Transverse colon (tissue), 4 donors: ENCODE measurements at regions not wholly inside any gene's neighbourhood (a gene's known extent, or its start where the extent isn't known, plus 50 kb on each side); places are given as distances from the start of the nearest gene placed in this dataset.

ENCODE experiments used
- DNase-seq: peaks from one replicate; pipeline ENCODE4 v3.0.0-alpha.2; 2019
- H3K27ac ChIP-seq, 4 donors: fragments of 200-600 bp; sonication (generic); 2 replicates each; pipeline ENCODE4 v1.5.1; 2016 to 2018; ENCODE audit warnings: inconsistent platforms in 4 of 4
- H3K27me3 ChIP-seq: fragments of 200-600 bp; sonication (generic); 2 replicates; pipeline ENCODE4 v1.5.1; 2017; ENCODE audit warnings: inconsistent platforms
- H3K36me3 ChIP-seq, 4 donors: fragments of 200-600 bp; sonication (generic); 2 replicates each; pipeline ENCODE4 v1.5.1; 2017 to 2019; ENCODE audit warnings: inconsistent platforms in 4 of 4
- H3K4me1 ChIP-seq, 4 donors: fragments of 200-600 bp; sonication (generic); 2 replicates each; pipeline ENCODE4 v1.5.1; 2017 to 2020; ENCODE audit warnings: inconsistent platforms in 4 of 4
- H3K4me3 ChIP-seq, 4 donors: fragments of 200-600 bp; sonication (generic); 1 replicate in 1 of 4; 2 replicates in 3 of 4; pipeline versions ENCODE4 v1.5.1 to v1.6.1; 2017 to 2019; ENCODE audit warnings: inconsistent platforms in 4 of 4
- H3K9me3 ChIP-seq, 2 donors: fragments of 200-600 bp; sonication (generic); 2 replicates each; pipeline ENCODE4 v1.5.1; 2017 to 2019; ENCODE audit warnings: inconsistent platforms in 2 of 2
- CTCF ChIP-seq, 5 experiments: fragments of 200-600 bp in 3 of 5; fragments of 450-650 bp in 2 of 5; sonication (generic) in 3 of 5; IDR thresholded peaks; 1 replicate in 2 of 5; 2 replicates in 3 of 5; pipeline ENCODE4 v1.5.1; 2016 to 2017; ENCODE audit warnings: antibody characterized with exemption in 5 of 5, inconsistent platforms in 3 of 5, mild to moderate bottlenecking in 2 of 5, moderate library complexity in 1 of 5
- EP300 ChIP-seq: sonication (generic); formaldehyde crosslinking; IDR thresholded peaks from one replicate; pipeline ENCODE4 v1.6.1; 2017; ENCODE audit warnings: antibody characterized with exemption, low read depth
- POLR2A ChIP-seq: fragments of 450-650 bp; IDR thresholded peaks from one replicate; pipeline ENCODE4 v1.6.1; 2016; ENCODE audit warnings: antibody characterized with exemption, mild to moderate bottlenecking, moderate library complexity
- POLR2AphosphoS5 ChIP-seq, 3 donors: sonication (generic); formaldehyde crosslinking; IDR thresholded peaks; one replicate each; pipeline ENCODE4 v1.6.1; 2016; ENCODE audit warnings: antibody characterized with exemption in 3 of 3
- WGBS, 2 donors: methylation state at CpG; one replicate each; pipeline ENCODE4 v1.1.5; 2018; ENCODE audit warnings: low coverage in 1 of 2; 5-methylcytosine and 5-hydroxymethylcytosine counted together
- in situ Hi-C, 4 donors: fragments of 200-750 bp; cut with MboI; loops; one replicate each; pipeline versions ENCODE4 v1.15.0 to v1.15.1; 2017; ENCODE audit warnings: low sequenced_read_pairs in 3 of 4, low pct_ligation_motif_present in 1 of 4, low pct_unique_long_range_greater_than_20kb in 1 of 4
- intact Hi-C: fragments of 100-400 bp; cut with DNase I; formaldehyde crosslinking; loops from one replicate; pipeline ENCODE4 v1.15.1; 2023; ENCODE audit warnings: low total_unique reads

DNA sequence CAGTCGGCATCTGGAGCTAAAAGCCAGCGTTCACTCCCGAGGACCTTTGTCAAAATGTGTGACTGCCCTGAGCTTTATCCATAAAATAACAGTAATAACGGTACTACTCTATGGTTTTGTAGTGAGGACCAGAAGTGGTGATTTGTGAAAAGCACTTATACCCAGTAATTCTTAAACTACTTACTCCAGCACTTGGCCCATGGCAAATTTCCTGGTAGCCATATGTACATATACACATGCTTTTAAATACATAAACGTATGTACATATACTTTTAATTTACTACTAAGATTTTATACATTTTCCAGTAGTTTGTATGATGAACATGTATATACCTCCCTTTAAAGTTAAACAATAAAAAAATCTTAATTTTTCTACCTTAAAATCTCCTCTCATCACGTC, 163.8 kb upstream of the TMEM132C start:
- 55 to 82% methylated on average over 2 to 6 of the region's 6 CpGs for WGBS, 2 donors
- intact Hi-C loops (no loop called here), in situ Hi-C loops (no loop called here)
- Histone ChIP-seq H3K36me3 (no peaks in the 10 kb centered on the region), H3K27me3 (no peaks in the 10 kb centered on the region), H3K9me3 (no peaks in the 10 kb centered on the region), H3K4me1 (no peaks in the 10 kb centered on the region), H3K27ac (no peak overlapping the region), H3K4me3 (no peak overlapping the region)
- no peak for TF ChIP-seq POLR2AphosphoS5 (IDR thresholded peaks at IDR 0.05)
- no peak for TF ChIP-seq POLR2A
- no peak for TF ChIP-seq CTCF (IDR thresholded peaks at IDR 0.05)
- TF ChIP-seq EP300 = no peak
- no peak for DNase-seq

- no peak overlapping the region for H3K27ac ChIP-seq
- no peaks in the 10 kb centered on the region for H3K9me3 ChIP-seq
- TF ChIP-seq EP300 (no peak), POLR2A (no peak), POLR2AphosphoS5 (IDR thresholded peaks at IDR 0.05) (no peak), CTCF (IDR thresholded peaks at IDR 0.05) (no peak)
- DNase-seq = no peak
- WGBS, 2 donors = 87 to 89% methylated on average over 4 to 10 of the region's 10 CpGs
- no peaks in the 10 kb centered on the region for H3K4me1 ChIP-seq
- H3K4me3 ChIP-seq = no peak overlapping the region
- H3K36me3 ChIP-seq = no peaks in the 10 kb centered on the region
- H3K27me3 ChIP-seq = no peaks in the 10 kb centered on the region
- intact Hi-C loops (no loop called here), in situ Hi-C loops (no loop called here)
These were observed 157.7 kb upstream of the TMEM132C start for GRCh38 chr12:128109236-128109635.

- Histone ChIP-seq H3K4me3 (no peak overlapping the region), H3K27me3 (no peaks in the 10 kb centered on the region), H3K4me1 (no peaks in the 10 kb centered on the region), H3K36me3 (no peaks in the 10 kb centered on the region), H3K9me3 (no peaks in the 10 kb centered on the region), H3K27ac (no peak overlapping the region)
- 74 to 82% methylated on average over 6 to 12 of the region's 12 CpGs for WGBS, 2 donors
- intact Hi-C loops (no loop called here), in situ Hi-C loops (no loop called here)
- TF ChIP-seq POLR2A (no peak), CTCF (IDR thresholded peaks at IDR 0.05) (no peak), POLR2AphosphoS5 (IDR thresholded peaks at IDR 0.05) (no peak), EP300 (no peak)
- DNase-seq = no peak
These were observed 157.3 kb upstream of the TMEM132C start for GRCh38 chr12:128109636-128110035.

DNA sequence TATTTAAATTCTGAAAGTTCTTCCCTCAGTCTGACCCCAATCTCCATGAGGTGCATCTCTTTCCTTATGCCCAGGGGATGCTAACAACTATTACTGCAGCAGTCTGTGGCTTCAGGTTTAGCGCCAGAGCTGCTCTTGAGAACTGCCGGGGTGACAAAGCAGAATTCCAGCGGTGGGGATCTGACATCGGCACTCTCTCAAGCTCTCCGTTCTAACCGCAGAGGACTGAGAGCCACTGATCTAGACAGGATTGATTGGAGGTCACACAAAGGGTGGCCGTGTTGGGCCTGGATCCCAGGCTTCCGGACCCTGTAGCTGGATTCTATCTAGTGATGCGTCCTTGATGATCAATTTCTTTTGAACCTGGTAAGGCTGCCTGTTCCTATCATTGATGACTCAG, 155.6 kb upstream of the TMEM132C start:
- no peaks in the 10 kb centered on the region for H3K36me3 ChIP-seq
- no peaks in the 10 kb centered on the region for H3K9me3 ChIP-seq
- TF ChIP-seq POLR2AphosphoS5 (IDR thresholded peaks at IDR 0.05) = no peak
- TF ChIP-seq CTCF (IDR thresholded peaks at IDR 0.05) = no peak
- TF ChIP-seq POLR2A = no peak
- TF ChIP-seq EP300 = no peak
- intact Hi-C loops (no loop called here), in situ Hi-C loops (no loop called here)
- no peaks in the 10 kb centered on the region for H3K4me1 ChIP-seq
- WGBS, 2 donors = 83 to 100% methylated on average over 1 to 9 of the region's 9 CpGs
- no peaks in the 10 kb centered on the region for H3K27me3 ChIP-seq
- no peak for DNase-seq
- H3K27ac ChIP-seq = no peak overlapping the region
- H3K4me3 ChIP-seq = no peak overlapping the region
